Activated CD4-positive, alpha-beta T cell treated with anti-CD3 and anti-CD28 coated beads for 36 hours (primary cell): ENCODE measurements at regions not wholly inside any gene's neighbourhood (a gene's known extent, or its start where the extent isn't known, plus 50 kb on each side); places are given as distances from the start of the nearest gene placed in this dataset.

Source experiments
- ATAC-seq: fragments of 200-7000 bp; cut with Tn5 transposase; one replicate; pipeline ENCODE4 v1.10.0; 2021; ENCODE audit warnings: mild to moderate bottlenecking, moderate library complexity
- CTCF ChIA-PET: fragments of 350-600 bp; sonication (Branson Sonifier 250); formaldehyde crosslinking; loops from one replicate; lab custom pipeline; 2021; ENCODE audit warnings: antibody characterized with exemption; lab: Charles Lee
- POLR2A ChIA-PET: fragments of 350-600 bp; sonication (Branson Sonifier 250); formaldehyde crosslinking; loops from one replicate; lab custom pipeline; 2021; ENCODE audit warnings: antibody characterized with exemption, inconsistent platforms; lab: Charles Lee
- DNase-seq: peaks from one replicate; pipeline ENCODE4 v3.0.0-alpha.2; 2020
- H3K27ac Mint-ChIP-seq: one replicate; pipeline ENCODE4 v1.8.0; 2021; ENCODE audit warnings: mixed read lengths
- H3K27me3 Mint-ChIP-seq: one replicate; pipeline ENCODE4 v1.8.0; 2021; ENCODE audit warnings: mixed read lengths
- H3K36me3 Mint-ChIP-seq: one replicate; pipeline ENCODE4 v1.8.0; 2021; ENCODE audit warnings: low read depth, mixed read lengths
- H3K4me1 Mint-ChIP-seq: one replicate; pipeline ENCODE4 v1.8.0; 2021; ENCODE audit warnings: mixed read lengths
- H3K4me3 Mint-ChIP-seq: one replicate; pipeline ENCODE4 v1.8.0; 2021; ENCODE audit warnings: mild to moderate bottlenecking, moderate library complexity, mixed read lengths
- H3K9me3 Mint-ChIP-seq: one replicate; pipeline ENCODE4 v1.8.0; 2021; ENCODE audit warnings: low read depth, mixed read lengths
- intact Hi-C, 2 experiments: fragments of 100-400 bp; cut with DNase I in 1 of 2; cut with micrococcal nuclease in 1 of 2; formaldehyde crosslinking; loops; one replicate each; pipeline versions ENCODE4 v1.14.2 to v1.15.1; 2022 to 2024; cut with DNase I, micrococcal nuclease

GRCh38 chr18:67997496-67997895 is 481.0 kb upstream of the DSEL start:
- DNase-seq (no peak), ATAC-seq (no peak)
- no peaks in the 10 kb centered on the region for H3K27me3 Mint-ChIP-seq
- ChIA-PET CTCF (no interaction called here), POLR2A (no interaction called here)
- intact Hi-C loops = no loop called here
- no peak overlapping the region for H3K27ac Mint-ChIP-seq
- no peaks in the 10 kb centered on the region for H3K4me1 Mint-ChIP-seq
- H3K9me3 Mint-ChIP-seq = peaks cover 1% of the 10 kb centered on the region
- H3K4me3 Mint-ChIP-seq = no peak overlapping the region
- H3K36me3 Mint-ChIP-seq = no peaks in the 10 kb centered on the region

- CTCF ChIA-PET = no interaction called here
- intact Hi-C loops = no loop called here
Measured at GRCh38 chr18:67995769-67996168, 479.2 kb upstream of the DSEL start.

GRCh38 chr18:67980241-67980640 is 463.7 kb upstream of the DSEL start:
- CTCF ChIA-PET = no interaction called here
- no peak overlapping the region for H3K4me3 Mint-ChIP-seq
- H3K36me3 Mint-ChIP-seq = no peaks in the 10 kb centered on the region

More at GRCh38 chr18:67995769-67996168, 479.2 kb upstream of the DSEL start:
- POLR2A ChIA-PET = no interaction called here
- no peaks in the 10 kb centered on the region for H3K27me3 Mint-ChIP-seq
- no peak for DNase-seq
- no peaks in the 10 kb centered on the region for H3K4me1 Mint-ChIP-seq
- ATAC-seq = no peak
- no peaks in the 10 kb centered on the region for H3K36me3 Mint-ChIP-seq
- H3K27ac Mint-ChIP-seq = no peak overlapping the region
- H3K4me3 Mint-ChIP-seq = no peak overlapping the region
- peaks cover 1% of the 10 kb centered on the region for H3K9me3 Mint-ChIP-seq

GRCh38 chr18:67977067-67977616 is 460.6 kb upstream of the DSEL start:
- H3K27me3 Mint-ChIP-seq = no peaks in the 10 kb centered on the region
- POLR2A ChIA-PET = no interaction called here
- H3K4me1 Mint-ChIP-seq = no peaks in the 10 kb centered on the region
- H3K9me3 Mint-ChIP-seq = no peaks in the 10 kb centered on the region
- no peaks in the 10 kb centered on the region for H3K36me3 Mint-ChIP-seq
- H3K4me3 Mint-ChIP-seq = no peak overlapping the region
- ATAC-seq (no peak), DNase-seq (no peak)
- intact Hi-C loops = no loop called here
- H3K27ac Mint-ChIP-seq = no peak overlapping the region
- CTCF ChIA-PET = no interaction called here

More at GRCh38 chr18:67980241-67980640, 463.7 kb upstream of the DSEL start:
- H3K27me3 Mint-ChIP-seq = no peaks in the 10 kb centered on the region
- POLR2A ChIA-PET = no interaction called here
- DNase-seq (no peak), ATAC-seq (no peak)
- no peak overlapping the region for H3K27ac Mint-ChIP-seq
- H3K4me1 Mint-ChIP-seq = no peaks in the 10 kb centered on the region
- intact Hi-C loops = no loop called here
- no peaks in the 10 kb centered on the region for H3K9me3 Mint-ChIP-seq

- CTCF ChIA-PET = no interaction called here
- POLR2A ChIA-PET = no interaction called here
- no peak for DNase-seq
Measured at GRCh38 chr18:67973916-67974315, 457.4 kb upstream of the DSEL start.

GRCh38 chr18:67969458-67969857 is 452.9 kb upstream of the DSEL start:
- Mint-ChIP-seq H3K9me3 (no peaks in the 10 kb centered on the region), H3K27me3 (no peaks in the 10 kb centered on the region), H3K27ac (no peak overlapping the region), H3K4me1 (no peaks in the 10 kb centered on the region), H3K4me3 (no peak overlapping the region), H3K36me3 (no peaks in the 10 kb centered on the region)
- ATAC-seq = no peak
- CTCF ChIA-PET = no interaction called here
- POLR2A ChIA-PET = no interaction called here
- intact Hi-C loops = no loop called here
- DNase-seq = no peak

More at GRCh38 chr18:67973916-67974315, 457.4 kb upstream of the DSEL start:
- no peak for ATAC-seq
- no peaks in the 10 kb centered on the region for H3K9me3 Mint-ChIP-seq
- H3K4me3 Mint-ChIP-seq = no peak overlapping the region
- no peaks in the 10 kb centered on the region for H3K27me3 Mint-ChIP-seq
- intact Hi-C loops = no loop called here
- no peaks in the 10 kb centered on the region for H3K4me1 Mint-ChIP-seq
- H3K27ac Mint-ChIP-seq = no peak overlapping the region
- H3K36me3 Mint-ChIP-seq = no peaks in the 10 kb centered on the region

GRCh38 chr18:67966224-67966623 is 449.7 kb upstream of the DSEL start:
- ChIA-PET CTCF (interaction anchor here (0.6 kb wide), 1 partner anchor 186 kb away, joined by 3 read pairs; no protein-coding TSS in a partner anchor), POLR2A (no interaction called here)
- DNase-seq (no peak), ATAC-seq (no peak)
- Mint-ChIP-seq H3K36me3 (no peaks in the 10 kb centered on the region), H3K4me3 (no peak overlapping the region), H3K9me3 (no peaks in the 10 kb centered on the region), H3K4me1 (no peaks in the 10 kb centered on the region), H3K27me3 (no peaks in the 10 kb centered on the region), H3K27ac (no peak overlapping the region)
- intact Hi-C loops = no loop called here

- no peak for DNase-seq
- no peak for ATAC-seq
- POLR2A ChIA-PET = no interaction called here
- Mint-ChIP-seq H3K4me1 (no peaks in the 10 kb centered on the region), H3K4me3 (no peak overlapping the region), H3K27me3 (no peaks in the 10 kb centered on the region), H3K9me3 (no peaks in the 10 kb centered on the region), H3K27ac (no peak overlapping the region), H3K36me3 (no peaks in the 10 kb centered on the region)
- intact Hi-C loops = no loop called here
- CTCF ChIA-PET = no interaction called here
Measured at GRCh38 chr18:67964462-67964861, 447.9 kb upstream of the DSEL start.

- ChIA-PET POLR2A (no interaction called here), CTCF (no interaction called here)
- H3K36me3 Mint-ChIP-seq = no peaks in the 10 kb centered on the region
- ATAC-seq (no peak), DNase-seq (no peak)
- no peaks in the 10 kb centered on the region for H3K9me3 Mint-ChIP-seq
- intact Hi-C loops = no loop called here
- H3K27me3 Mint-ChIP-seq = no peaks in the 10 kb centered on the region
- H3K27ac Mint-ChIP-seq = no peak overlapping the region
- no peak overlapping the region for H3K4me3 Mint-ChIP-seq
- no peaks in the 10 kb centered on the region for H3K4me1 Mint-ChIP-seq
Measured at GRCh38 chr18:67961701-67962440, 445.4 kb upstream of the DSEL start.

GRCh38 chr18:67957684-67958083 is 441.2 kb upstream of the DSEL start:
- Mint-ChIP-seq H3K36me3 (no peaks in the 10 kb centered on the region), H3K27me3 (no peaks in the 10 kb centered on the region), H3K9me3 (no peaks in the 10 kb centered on the region), H3K27ac (no peak overlapping the region), H3K4me3 (no peak overlapping the region), H3K4me1 (no peaks in the 10 kb centered on the region)
- POLR2A ChIA-PET = no interaction called here
- intact Hi-C loops = no loop called here
- ATAC-seq = no peak
- DNase-seq = no peak
- CTCF ChIA-PET = no interaction called here

- Mint-ChIP-seq H3K4me1 (no peaks in the 10 kb centered on the region), H3K36me3 (no peaks in the 10 kb centered on the region), H3K27me3 (no peaks in the 10 kb centered on the region), H3K27ac (no peak overlapping the region), H3K4me3 (no peak overlapping the region), H3K9me3 (no peaks in the 10 kb centered on the region)
- DNase-seq (no peak), ATAC-seq (no peak)
- CTCF ChIA-PET = no interaction called here
- intact Hi-C loops = no loop called here
- POLR2A ChIA-PET = no interaction called here
Measured at GRCh38 chr18:67954594-67954993, 438.1 kb upstream of the DSEL start.

GRCh38 chr18:67951137-67951536 is 434.6 kb upstream of the DSEL start:
- ChIA-PET POLR2A (no interaction called here), CTCF (interaction anchor here (0.5 to 0.8 kb wide), 2 partner anchors 12 to 582 kb away, joined by 3 read pairs; no protein-coding TSS in a partner anchor)
- DNase-seq (no peak), ATAC-seq (no peak)
- intact Hi-C loops = no loop called here
- H3K4me1 Mint-ChIP-seq = no peaks in the 10 kb centered on the region
- H3K36me3 Mint-ChIP-seq = no peaks in the 10 kb centered on the region
- no peaks in the 10 kb centered on the region for H3K27me3 Mint-ChIP-seq
- H3K4me3 Mint-ChIP-seq = no peak overlapping the region
- no peak overlapping the region for H3K27ac Mint-ChIP-seq
- H3K9me3 Mint-ChIP-seq = no peaks in the 10 kb centered on the region
